Right atrium auricular region (tissue), 2 donors: ENCODE measurements at regions not wholly inside any gene's neighbourhood (a gene's known extent, or its start where the extent isn't known, plus 50 kb on each side); places are given as distances from the start of the nearest gene placed in this dataset.

Experiments used
- DNase-seq: peaks from one replicate; pipeline ENCODE4 v3.0.0-alpha.2; 2019; ENCODE audit warnings: low spot score
- H3K27ac ChIP-seq, 2 donors: fragments of 200-600 bp; sonication (generic); 1 replicate in 1 of 2; 2 replicates in 1 of 2; pipeline ENCODE4 v1.5.1; 2016 to 2019
- H3K27me3 ChIP-seq, 2 donors: fragments of 200-600 bp; sonication (generic); one replicate each; pipeline versions ENCODE4 v1.5.1 to v1.6.0; 2017 to 2019
- H3K36me3 ChIP-seq: fragments of 200-600 bp; sonication (generic); one replicate; pipeline ENCODE4 v1.5.1; 2016
- H3K4me1 ChIP-seq, 2 donors: fragments of 200-600 bp; sonication (generic); one replicate each; pipeline versions ENCODE4 v1.5.1 to v1.6.0; 2017 to 2019
- H3K4me3 ChIP-seq, 2 donors: fragments of 200-600 bp; sonication (generic); 1 replicate in 1 of 2; 2 replicates in 1 of 2; pipeline ENCODE4 v1.5.1; 2017 to 2019; ENCODE audit warnings: mild to moderate bottlenecking in 1 of 2, moderate library complexity in 1 of 2
- H3K9me3 ChIP-seq, 2 donors: fragments of 200-600 bp; sonication (generic); one replicate each; pipeline ENCODE4 v1.5.1; 2019
- TF ChIP-seq, protein P1 (sequence below), 2 donors: fragments of 200-600 bp; sonication (generic); IDR thresholded peaks; one replicate each; pipeline ENCODE4 v1.5.1; 2019; ENCODE audit warnings: antibody characterized with exemption in 2 of 2

DNA sequence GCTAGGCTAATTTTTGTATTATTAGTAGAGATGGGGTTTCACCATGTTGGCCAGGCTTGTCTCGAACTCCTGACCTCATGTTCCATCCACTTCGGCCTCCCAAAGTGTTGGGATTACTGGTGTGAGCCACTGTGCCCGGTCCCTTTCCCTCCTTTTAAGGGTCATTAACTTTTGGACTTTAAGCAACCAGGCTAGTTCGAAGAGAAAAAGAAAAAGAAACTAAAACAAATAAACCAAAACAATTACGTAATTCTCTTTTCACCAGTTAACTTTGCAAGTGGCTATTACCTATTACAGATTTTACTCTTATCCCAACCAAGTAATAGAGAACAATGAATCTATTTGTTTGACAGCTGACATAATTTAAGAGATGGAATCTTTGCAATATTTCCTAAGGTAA is 72.8 kb upstream of the SEMA3C start:
- Histone ChIP-seq H3K27me3 (no peaks in the 10 kb centered on the region), H3K4me1 (no peaks in the 10 kb centered on the region), H3K27ac (no peak overlapping the region), H3K9me3 (no peaks in the 10 kb centered on the region), H3K4me3 (no peak overlapping the region), H3K36me3 (no peaks in the 10 kb centered on the region)
- DNase-seq, result no peak
- TF ChIP-seq, protein P1, sequence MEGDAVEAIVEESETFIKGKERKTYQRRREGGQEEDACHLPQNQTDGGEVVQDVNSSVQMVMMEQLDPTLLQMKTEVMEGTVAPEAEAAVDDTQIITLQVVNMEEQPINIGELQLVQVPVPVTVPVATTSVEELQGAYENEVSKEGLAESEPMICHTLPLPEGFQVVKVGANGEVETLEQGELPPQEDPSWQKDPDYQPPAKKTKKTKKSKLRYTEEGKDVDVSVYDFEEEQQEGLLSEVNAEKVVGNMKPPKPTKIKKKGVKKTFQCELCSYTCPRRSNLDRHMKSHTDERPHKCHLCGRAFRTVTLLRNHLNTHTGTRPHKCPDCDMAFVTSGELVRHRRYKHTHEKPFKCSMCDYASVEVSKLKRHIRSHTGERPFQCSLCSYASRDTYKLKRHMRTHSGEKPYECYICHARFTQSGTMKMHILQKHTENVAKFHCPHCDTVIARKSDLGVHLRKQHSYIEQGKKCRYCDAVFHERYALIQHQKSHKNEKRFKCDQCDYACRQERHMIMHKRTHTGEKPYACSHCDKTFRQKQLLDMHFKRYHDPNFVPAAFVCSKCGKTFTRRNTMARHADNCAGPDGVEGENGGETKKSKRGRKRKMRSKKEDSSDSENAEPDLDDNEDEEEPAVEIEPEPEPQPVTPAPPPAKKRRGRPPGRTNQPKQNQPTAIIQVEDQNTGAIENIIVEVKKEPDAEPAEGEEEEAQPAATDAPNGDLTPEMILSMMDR (IDR thresholded peaks at IDR 0.05), result no peak

DNA sequence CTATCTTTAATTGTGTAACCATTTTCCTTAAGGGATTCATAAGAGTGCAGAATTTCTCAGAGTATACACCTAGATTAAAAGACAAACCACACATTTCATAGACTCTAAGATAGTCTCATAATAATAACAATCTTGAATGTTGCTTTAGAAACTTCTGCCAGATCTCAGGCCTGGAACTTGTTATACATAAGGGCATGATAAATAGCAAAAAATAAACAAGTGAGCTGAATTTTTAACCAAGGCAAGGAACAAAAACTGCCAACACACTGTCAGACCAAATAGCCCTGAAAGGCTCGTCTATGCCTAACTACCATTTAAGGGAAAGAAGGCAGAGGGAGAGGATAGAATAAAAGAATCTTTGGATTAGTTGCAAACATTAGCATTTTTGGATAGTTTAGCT is 65.8 kb upstream of the SEMA3C start:
- no peaks in the 10 kb centered on the region for H3K9me3 ChIP-seq
- no peaks in the 10 kb centered on the region for H3K27me3 ChIP-seq
- no peak overlapping the region for H3K27ac ChIP-seq
- H3K4me1 ChIP-seq, result no peaks in the 10 kb centered on the region
- no peaks in the 10 kb centered on the region for H3K36me3 ChIP-seq
- DNase-seq, result no peak
- TF ChIP-seq, protein P1 (IDR thresholded peaks at IDR 0.05), result no peak
- no peak overlapping the region for H3K4me3 ChIP-seq

DNA sequence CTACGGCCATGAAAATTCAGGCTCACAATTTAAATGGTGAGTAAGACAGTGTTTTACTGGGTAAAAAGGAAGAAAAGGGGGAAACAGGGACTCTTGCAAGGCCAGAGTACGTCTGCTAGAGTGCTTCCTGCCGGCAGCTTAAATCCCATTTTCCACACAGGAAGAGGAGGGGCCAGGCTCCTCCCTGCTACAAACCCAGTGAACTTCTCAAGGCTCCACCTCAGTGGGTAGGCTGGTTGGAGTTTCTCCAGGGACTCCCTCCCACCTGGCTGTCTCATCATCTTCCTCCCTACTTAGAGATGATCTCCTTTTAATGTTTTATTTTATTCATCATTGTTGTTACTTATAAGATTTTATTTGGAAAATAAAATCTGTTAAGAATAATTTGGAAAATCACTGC is 62.6 kb upstream of the SEMA3C start:
- H3K27ac ChIP-seq, result no peak overlapping the region
- no peaks in the 10 kb centered on the region for H3K4me1 ChIP-seq
- no peak overlapping the region for H3K4me3 ChIP-seq
- H3K9me3 ChIP-seq, result no peaks in the 10 kb centered on the region
- no peaks in the 10 kb centered on the region for H3K27me3 ChIP-seq
- no peaks in the 10 kb centered on the region for H3K36me3 ChIP-seq
- TF ChIP-seq, protein P1 (IDR thresholded peaks at IDR 0.05), result no peak
- no peak for DNase-seq

DNA sequence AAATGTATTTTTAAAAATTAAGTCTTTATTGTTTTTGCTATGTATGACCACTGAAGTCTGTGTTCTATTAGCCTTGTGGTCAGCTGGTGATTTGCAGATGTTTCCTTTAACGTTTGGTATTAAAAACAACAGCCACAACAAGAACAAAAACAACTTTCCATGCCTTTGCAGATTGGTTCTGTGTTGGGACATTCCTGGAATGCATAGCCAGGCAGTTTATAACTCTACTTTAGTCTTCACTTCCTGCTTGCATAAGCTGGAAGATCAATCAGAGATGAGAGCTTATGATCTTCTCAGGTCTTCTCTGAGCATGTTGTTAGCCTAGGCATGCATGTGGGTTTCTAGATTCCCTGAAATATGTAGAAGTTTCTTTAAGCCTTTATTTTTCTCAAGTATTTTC is 58.9 kb upstream of the SEMA3C start:
- H3K4me1 ChIP-seq, result no peaks in the 10 kb centered on the region
- H3K9me3 ChIP-seq, result no peaks in the 10 kb centered on the region
- H3K4me3 ChIP-seq, result no peak overlapping the region
- no peak for DNase-seq
- no peaks in the 10 kb centered on the region for H3K27me3 ChIP-seq
- H3K36me3 ChIP-seq, result no peaks in the 10 kb centered on the region
- H3K27ac ChIP-seq, result no peak overlapping the region
- TF ChIP-seq, protein P1 (IDR thresholded peaks at IDR 0.05), result no peak

DNA sequence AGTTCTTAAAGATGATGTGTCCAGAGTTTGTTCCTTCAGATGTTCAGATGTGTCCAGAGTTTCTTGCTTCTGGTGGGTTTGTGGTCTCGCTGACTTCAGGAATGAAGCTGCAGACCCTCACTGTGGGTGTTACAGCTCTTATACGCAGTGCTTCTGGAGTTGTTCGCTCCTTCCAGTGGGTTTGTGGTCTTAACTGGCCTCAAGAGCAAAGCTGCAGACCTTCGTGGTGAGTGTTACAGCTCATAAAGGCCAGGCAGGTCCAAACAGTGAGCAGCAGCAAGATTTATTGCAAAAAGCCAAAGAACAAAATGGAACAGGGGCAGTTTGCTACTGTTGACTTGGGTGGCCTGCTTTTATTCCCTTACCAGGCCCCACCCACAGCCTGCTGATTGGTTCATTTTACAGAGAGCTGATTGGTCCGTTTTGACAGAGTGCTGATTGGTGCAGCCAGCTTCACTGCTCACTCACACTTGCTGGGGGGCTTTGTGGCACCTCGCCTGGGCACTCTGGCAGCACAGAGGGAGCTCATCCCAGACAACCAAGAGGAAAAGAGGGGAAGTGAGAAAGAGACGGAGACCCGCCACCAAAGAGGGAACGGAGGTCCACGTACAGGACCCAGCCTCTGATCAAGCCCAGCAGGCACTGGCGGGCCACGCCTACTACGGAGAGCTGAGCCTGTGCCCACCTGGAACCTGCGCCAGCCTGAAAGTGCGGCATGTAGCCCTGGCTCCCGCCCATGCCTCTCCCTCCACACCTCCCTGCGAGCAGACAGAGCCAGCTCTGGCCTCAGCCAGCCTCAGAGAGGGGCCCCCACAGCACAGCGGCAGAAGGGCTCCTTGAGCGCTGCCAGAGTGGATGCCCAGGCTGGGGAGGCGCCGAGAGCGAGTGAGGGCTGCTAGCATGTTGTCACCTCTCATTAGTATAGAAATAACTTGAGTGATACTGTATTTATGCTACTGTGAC is 55.8 kb upstream of the SEMA3C start:
- Histone ChIP-seq H3K27me3 (no peaks in the 10 kb centered on the region), H3K4me3 (no peak overlapping the region), H3K27ac (no peak overlapping the region), H3K9me3 (no peaks in the 10 kb centered on the region), H3K36me3 (no peaks in the 10 kb centered on the region), H3K4me1 (no peaks in the 10 kb centered on the region)
- DNase-seq, result no peak
- TF ChIP-seq, protein P1 (IDR thresholded peaks at IDR 0.05), result no peak
